AG04450 (cell line): ENCODE measurements at regions not wholly inside any gene's neighbourhood (a gene's known extent, or its start where the extent isn't known, plus 50 kb on each side); places are given as distances from the start of the nearest gene placed in this dataset.

Experiments used
- CTCF ChIA-PET: fragments of 300-600, 350-600 bp; formaldehyde crosslinking; extraction: SDS; loops from one replicate; lab custom pipeline; 2022; ENCODE audit warnings: antibody characterized with exemption, inconsistent platforms; lab: Charles Lee
- POLR2A ChIA-PET: fragments of 350-600 bp; formaldehyde crosslinking; extraction: SDS; loops from one replicate; lab custom pipeline; 2021; ENCODE audit warnings: antibody characterized with exemption, inconsistent platforms; lab: Yijun Ruan, JAX
- DNase-seq: peaks from one replicate; pipeline ENCODE4 v3.0.0-alpha.2; 2011; ENCODE audit warnings: low read depth, low spot score
- H3K27ac ChIP-seq: one replicate; pipeline ENCODE4 v1.5.1; 2012; ENCODE audit warnings: low read depth, low read length, control low read depth
- H3K27me3 ChIP-seq: one replicate; pipeline ENCODE4 v1.6.0; 2012; ENCODE audit warnings: low read length; ENCODE audit not compliant: control insufficient read depth, insufficient read depth
- H3K4me3 ChIP-seq: 2 replicates; pipeline ENCODE4 v1.5.1; 2011; ENCODE audit warnings: mild to moderate bottlenecking, low read depth, low read length, control low read depth
- H3K9me3 ChIP-seq: 2 replicates; pipeline ENCODE4 v1.5.1; 2012; ENCODE audit warnings: low read length; ENCODE audit not compliant: control insufficient read depth, insufficient read depth
- small RNA-seq: library from RNA; depleted of rRNA; stranded (forward); fragments of <200 nt; gene quantifications from one replicate; pipeline ENCODE3, GENCODE V24; 2012; ENCODE audit warnings: low read depth; ENCODE audit not compliant: insufficient read length
- TF ChIP-seq, protein P1 (sequence below): IDR thresholded peaks from 2 replicates; pipeline ENCODE4 v1.5.1; 2011; ENCODE audit warnings: low read depth, low read length, control low read depth, inconsistent platforms

GRCh38 chr4:146577111-146577510 is 55.4 kb upstream of the SLC10A7 start:
- TF ChIP-seq, protein P1, sequence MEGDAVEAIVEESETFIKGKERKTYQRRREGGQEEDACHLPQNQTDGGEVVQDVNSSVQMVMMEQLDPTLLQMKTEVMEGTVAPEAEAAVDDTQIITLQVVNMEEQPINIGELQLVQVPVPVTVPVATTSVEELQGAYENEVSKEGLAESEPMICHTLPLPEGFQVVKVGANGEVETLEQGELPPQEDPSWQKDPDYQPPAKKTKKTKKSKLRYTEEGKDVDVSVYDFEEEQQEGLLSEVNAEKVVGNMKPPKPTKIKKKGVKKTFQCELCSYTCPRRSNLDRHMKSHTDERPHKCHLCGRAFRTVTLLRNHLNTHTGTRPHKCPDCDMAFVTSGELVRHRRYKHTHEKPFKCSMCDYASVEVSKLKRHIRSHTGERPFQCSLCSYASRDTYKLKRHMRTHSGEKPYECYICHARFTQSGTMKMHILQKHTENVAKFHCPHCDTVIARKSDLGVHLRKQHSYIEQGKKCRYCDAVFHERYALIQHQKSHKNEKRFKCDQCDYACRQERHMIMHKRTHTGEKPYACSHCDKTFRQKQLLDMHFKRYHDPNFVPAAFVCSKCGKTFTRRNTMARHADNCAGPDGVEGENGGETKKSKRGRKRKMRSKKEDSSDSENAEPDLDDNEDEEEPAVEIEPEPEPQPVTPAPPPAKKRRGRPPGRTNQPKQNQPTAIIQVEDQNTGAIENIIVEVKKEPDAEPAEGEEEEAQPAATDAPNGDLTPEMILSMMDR = no peak
- Histone ChIP-seq H3K27ac (no peak overlapping the region), H3K4me3 (no peak overlapping the region), H3K9me3 (no peaks in the 10 kb centered on the region), H3K27me3 (no peaks in the 10 kb centered on the region)
- no peak for DNase-seq
- ChIA-PET POLR2A (no interaction called here), CTCF (no interaction called here)

DNA sequence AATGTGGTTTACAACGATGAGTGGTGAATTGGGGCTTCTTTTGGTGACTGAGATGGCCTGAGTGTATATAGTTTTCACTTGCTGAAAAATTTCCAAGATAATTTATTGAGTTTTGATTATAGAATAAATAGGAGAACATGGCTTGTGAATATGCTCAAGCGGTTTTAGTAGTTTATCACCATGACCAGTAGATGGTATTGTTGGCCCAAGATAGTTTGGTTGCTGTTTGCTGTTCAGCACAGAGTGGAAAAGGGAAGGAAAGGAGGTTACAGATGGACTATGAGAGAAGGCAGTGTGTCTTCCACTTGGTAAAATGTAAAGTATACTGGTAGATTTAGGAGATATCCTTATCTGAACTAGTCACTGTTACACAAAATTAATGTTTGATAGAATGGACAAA is 55.8 kb upstream of the POU4F2 start:
- DNase-seq = no peak
- Histone ChIP-seq H3K4me3 (no peak overlapping the region), H3K27ac (no peak overlapping the region), H3K9me3 (no peaks in the 10 kb centered on the region), H3K27me3 (no peaks in the 10 kb centered on the region)
- ChIA-PET POLR2A (no interaction called here), CTCF (no interaction called here)
- TF ChIP-seq, protein P1 = no peak

GRCh38 chr4:146585761-146586333 is 52.8 kb upstream of the POU4F2 start:
- ChIA-PET CTCF (interaction anchor here (0.6 kb wide), 1 partner anchor 306 kb away, joined by 4 read pairs; no protein-coding TSS in a partner anchor), POLR2A (no interaction called here)
- Histone ChIP-seq H3K4me3 (no peak overlapping the region), H3K27ac (no peak overlapping the region), H3K9me3 (no peaks in the 10 kb centered on the region), H3K27me3 (no peaks in the 10 kb centered on the region)
- TF ChIP-seq, protein P1 = no peak
- DNase-seq = no peak

Small RNA genes lying in the stretch of these regions (small RNA-seq; reads per million reads assigned to genes)
- gene RNU1-44P = 1.3 reads per million
